ENCODE measurements at regions not wholly inside any gene's neighbourhood (a gene's known extent, or its start where the extent isn't known, plus 50 kb on each side); places are given as distances from the start of the nearest gene placed in this dataset.

DNA sequence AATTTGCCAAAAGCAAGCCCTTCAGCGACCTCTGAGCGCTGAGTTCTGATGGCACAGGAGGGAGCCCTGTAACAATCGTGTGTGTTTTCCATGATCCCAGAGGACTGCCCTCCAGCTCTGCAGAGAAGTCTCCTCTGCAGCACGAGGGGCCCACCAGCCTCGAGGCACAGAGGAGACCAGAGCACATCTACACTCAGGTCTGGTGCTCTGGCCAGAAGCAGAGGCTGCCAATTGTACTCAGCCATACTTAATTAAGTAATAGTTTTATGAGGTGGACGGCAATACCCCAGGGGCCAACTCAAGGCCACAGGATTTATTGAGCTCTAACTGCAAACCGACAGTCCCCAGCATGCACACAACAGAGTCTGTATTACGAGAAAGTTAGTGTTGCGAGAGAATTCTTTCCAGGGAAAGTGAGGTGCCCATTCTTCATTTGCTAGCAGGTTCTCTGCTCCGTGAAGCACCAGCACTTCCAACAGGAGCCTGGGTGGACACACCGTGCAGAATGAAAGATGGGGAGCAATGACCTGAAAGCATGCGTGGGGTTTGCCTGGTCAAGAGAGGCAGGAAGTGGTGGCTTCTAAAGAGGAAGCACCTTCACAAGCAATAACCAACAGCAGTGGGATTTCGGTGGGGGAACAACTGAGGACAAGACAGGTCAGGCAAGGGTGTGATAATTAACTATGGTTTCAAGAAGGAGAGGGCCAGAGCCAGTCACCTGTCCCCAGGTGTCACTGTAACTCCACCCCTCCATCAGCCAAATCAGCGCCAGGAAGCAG, 92.8 kb upstream of the FOXC1 start:
- no peak for DNase-seq

DNA sequence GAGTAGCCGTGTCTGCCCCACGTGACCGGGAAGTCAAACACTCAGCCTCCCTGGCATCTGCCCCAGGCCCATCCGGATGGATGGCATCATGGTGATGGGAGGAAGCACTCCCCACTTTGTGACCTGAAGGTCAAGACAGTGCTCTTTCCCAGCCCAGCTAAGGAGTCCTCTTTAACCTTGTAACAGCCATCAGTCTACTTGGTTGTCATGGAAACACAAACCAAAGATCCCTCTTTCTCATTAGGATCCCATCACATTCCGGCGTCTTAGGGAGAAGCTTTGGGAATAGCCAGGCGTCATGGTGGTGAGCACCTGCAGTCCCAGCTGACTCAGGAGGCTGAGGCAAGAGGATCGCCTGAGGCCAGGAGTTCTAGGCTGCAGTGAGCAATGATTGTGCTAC, 90.9 kb upstream of the FOXC1 start:
- DNase-seq, result no peak

DNA sequence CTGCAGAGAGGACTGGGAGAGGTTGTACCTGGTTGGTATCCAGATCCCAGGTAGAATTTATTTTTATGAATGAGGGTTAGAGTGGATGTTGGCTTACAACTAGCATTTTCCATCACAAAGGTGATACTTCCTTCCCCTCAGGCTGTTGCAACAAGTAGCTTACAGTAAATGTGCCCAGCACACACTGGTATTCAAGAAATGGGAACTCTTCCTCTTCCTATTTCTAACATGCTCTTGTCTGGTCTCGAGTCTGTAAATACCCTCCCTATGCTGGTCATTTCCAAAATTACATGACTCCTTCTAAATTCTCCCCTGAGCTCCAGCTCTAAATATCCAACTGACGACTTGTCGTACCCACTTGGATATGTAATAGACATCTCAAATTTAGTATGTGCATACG, 90.1 kb upstream of the FOXC1 start:
- DNase-seq, result no peak

DNA sequence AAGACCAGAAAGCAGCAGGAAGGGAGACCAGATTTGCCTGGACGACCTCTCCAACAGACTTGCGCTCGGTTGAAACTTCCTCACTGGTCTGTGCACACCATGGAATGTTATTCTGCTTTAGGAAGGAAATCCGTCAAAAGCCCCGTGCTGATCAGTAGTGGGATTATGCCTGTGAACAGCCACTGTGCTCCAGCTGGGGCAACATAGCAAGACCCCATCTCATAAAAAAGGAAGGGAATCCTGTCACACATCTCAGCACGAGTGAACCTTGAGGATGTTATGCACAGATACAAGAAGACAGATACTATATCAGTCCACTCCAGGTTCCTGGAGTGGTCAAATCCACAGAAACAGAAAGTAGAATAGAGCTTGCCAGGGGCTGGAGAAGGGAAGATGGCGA, 86.9 kb upstream of the FOXC1 start:
- no peak for DNase-seq

DNA sequence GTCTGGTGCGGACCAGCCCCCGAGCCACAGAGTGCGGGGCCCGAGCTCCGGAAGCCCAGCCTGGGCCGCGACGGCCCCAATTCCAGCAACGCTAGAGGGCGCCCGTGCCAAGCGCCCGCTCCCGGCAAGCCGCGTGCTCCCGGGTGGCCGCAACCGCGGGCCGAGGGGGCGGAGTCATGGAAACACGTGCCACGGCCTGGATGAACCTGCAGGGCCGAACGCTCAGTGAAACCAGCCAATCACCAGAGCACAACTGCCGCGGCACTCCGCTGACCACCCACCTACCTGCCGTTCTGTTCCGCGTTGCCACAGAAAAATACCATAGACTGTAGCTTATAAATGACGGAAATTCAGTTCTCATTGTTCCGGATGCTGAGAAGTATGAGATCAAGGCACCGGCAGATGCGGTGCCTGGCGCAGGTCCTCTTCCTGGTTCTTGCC, 85.7 kb upstream of the FOXC1 start:
- DNase-seq, result no peak

- DNase-seq, result no peak
Observed at GRCh38 chr6:1525364-1526038, 84.2 kb upstream of the FOXC1 start.

DNA sequence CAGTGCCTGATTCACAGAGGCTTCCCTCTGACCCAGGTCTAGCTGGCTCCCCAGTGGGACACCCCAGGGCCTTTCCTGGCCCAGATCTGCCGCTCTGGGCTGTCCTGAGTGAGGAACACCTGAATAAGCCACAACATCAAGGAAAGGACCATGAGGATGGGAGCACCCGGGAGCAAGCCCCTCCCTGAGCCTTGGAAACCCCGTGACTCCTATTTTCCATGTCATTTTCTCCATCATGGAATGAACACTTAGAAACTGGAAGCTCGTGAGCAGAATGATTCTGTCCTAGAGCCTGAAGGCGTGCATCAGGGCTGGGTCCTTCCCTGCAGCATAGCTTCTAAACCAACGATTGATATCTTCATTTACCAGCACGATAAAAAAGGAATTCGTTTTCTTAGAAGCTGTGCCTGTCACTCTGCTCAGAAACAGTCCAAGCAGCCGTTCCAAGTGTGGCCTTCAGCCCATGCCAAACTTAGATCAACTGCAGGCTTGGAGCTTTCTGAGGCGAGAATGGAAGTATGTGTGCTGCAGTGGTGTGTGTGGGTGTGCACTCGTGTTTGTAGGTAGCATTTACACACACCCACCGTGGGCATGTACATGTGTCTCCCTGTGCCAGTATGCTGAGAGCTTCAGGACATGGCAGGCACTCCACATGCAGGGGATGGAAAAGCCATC, 83.2 kb upstream of the FOXC1 start:
- no peak for DNase-seq

DNA sequence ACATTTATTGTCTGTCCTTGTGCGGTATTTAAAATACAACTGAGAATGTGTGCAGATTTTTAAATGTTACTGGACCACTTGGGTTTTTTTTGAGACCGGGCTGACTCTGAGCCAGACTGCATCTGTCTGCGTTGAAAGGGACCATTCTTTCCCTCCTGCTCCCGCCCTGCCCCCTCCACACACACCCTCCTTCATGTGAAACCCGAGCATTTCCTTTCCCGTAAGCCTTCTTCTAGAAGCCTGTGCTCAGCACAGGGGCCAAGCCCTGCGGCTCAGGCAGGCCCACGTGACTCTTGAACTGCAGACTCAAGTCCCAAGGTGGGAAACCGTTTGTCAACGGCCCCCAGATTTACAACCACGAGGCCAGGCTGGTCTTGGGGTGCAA, 82.7 kb upstream of the FOXC1 start:
- DNase-seq, result no peak

GRCh38 chr6:1535295-1535694, 74.4 kb upstream of the FOXC1 start:
- no peak for DNase-seq

DNA sequence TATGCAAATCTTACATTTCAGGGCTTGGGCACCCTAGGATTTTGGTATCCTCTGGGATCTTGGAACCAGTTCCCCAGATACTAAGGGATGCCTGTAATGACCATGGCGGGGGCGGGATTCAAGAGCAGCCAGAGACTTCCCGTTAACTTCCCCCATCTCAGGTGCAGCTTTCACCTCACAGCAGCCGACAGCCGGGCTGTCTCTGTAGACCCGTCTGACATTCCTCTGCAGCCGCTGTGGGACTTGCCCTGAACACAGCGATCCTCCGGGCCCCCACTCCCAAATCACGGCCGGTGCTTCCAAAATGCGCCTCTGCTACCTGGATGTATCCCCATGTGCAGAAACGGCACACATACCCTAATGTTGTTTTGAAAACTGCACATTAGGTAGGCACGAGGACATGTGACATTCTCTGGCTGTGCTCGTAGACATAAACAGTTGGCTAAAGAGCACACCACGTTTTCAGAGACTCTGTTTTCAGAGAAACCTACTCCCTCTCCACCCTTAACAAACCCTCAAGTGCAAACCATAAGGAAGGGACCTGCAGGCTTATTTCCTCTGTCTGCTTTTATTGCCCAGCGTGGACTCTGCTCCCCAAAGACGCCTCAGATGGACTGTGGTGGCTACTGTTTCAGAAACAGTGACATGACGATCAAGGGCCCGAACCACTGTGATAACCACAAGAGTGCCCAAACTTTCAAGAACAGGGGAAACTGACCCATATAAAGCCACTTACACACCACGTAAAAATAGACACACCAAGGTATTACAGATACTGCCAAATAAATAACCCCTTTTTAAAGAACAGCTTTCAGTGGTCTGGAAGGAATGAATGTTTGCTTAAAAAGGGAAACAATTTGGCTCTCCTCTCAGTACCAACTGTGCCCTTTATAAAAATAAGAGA, 72.9 kb upstream of the FOXC1 start:
- DNase-seq, result no peak

GRCh38 chr6:1538369-1538768, 71.3 kb upstream of the FOXC1 start:
- no peak for DNase-seq

DNA sequence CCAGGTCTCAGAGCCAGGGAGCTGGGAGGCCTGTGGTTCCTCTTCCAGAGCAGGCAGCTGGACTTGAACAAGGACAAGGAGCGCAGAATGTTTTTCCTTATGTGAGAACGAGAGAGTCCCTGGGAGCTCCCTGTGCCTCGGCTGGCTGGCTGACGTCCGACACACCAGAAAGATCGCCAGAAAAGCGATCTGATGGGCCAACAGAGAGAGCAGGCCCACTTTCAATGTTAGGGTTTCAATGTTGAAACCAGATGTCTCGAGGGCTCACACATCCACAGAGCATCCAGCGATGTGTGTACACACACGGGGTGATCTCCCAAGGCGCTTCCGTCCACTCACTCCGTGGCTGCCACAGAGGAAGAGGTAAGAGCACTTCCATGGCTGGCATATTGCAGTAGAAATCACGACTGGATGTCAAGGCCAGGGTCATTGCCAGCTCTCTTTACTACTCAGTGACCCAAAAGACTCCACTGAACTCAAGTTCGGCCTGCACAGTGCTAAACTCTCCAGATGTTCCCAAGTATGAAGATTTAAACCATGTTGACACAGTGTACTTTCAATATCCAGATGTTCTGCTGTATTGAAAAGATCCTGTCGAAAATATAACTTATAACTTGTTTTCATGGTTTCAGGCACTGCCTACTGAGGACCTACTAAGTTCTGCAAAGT, 70.8 kb upstream of the FOXC1 start:
- no peak for DNase-seq

- no peak for DNase-seq
Observed at GRCh38 chr6:1540864-1541521, 68.7 kb upstream of the FOXC1 start.

- DNase-seq, result no peak
Observed at GRCh38 chr6:1542335-1542734, 67.4 kb upstream of the FOXC1 start.

- no peak for DNase-seq
Observed at GRCh38 chr6:1542764-1543163, 67.0 kb upstream of the FOXC1 start.

DNA sequence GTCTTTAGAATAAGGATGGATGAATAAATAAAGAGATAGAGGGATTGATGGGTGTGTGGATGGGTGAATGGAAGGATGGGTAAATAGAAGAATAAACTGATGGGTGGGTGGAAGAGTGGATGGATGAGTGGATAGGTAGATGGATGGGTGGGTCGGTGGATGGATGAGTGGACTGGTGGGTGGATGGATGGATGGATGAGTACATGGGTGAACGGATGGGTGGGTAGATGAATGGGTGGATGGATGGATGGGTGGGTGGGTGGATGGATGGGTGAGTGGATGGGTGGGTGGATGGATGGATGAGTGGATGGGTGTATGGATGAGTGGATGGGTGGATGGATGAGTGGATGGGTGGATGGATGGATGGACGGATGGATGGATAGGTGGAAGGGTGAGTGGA, 65.7 kb upstream of the FOXC1 start:
- no peak for DNase-seq

- no peak for DNase-seq
Observed at GRCh38 chr6:1544603-1545002, 65.1 kb upstream of the FOXC1 start.

DNA sequence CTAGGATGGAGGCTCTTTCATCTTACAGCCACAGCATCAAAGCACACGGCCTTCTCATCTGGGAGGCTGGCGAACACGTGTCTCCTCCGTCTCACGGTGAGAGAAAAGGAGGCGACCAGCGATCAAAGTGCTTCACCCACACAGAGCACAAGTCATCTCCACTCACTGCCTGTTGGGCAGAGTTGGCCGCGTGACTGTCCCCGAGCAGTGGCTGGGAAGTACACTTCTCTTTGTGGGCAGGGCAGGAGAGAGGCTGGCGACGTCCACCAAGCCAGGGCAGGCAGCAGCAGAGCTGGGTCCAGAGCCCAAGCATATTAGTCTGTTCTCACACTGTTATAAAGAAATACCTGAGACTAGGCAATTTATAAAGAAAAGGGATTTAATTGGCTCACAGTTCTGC, 64.1 kb upstream of the FOXC1 start:
- no peak for DNase-seq

- DNase-seq, result no peak
Observed at GRCh38 chr6:1547785-1548184, 61.9 kb upstream of the FOXC1 start.

DNA sequence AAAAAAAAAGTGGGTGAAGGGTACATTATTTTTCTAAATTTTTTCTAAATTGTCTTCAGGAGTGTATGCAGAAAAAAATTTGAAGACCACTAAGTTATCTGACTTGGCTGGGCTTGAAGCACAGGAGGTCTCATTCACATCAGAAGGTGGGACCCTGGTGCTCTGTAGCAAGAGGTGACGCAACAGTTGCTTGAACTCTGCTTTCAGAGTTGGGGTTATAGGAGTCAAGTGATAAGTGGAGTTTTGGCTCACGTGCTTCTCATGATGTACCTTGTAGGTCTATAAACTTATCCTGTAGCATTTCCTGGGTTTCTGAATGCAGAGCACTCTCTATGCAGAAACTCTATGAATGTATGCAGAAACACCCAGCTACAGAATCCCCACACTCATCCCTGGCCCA, 58.5 kb upstream of the FOXC1 start:
- no peak for DNase-seq

- DNase-seq, result no peak
Observed at GRCh38 chr6:1552296-1552761, 57.4 kb upstream of the FOXC1 start.

DNA sequence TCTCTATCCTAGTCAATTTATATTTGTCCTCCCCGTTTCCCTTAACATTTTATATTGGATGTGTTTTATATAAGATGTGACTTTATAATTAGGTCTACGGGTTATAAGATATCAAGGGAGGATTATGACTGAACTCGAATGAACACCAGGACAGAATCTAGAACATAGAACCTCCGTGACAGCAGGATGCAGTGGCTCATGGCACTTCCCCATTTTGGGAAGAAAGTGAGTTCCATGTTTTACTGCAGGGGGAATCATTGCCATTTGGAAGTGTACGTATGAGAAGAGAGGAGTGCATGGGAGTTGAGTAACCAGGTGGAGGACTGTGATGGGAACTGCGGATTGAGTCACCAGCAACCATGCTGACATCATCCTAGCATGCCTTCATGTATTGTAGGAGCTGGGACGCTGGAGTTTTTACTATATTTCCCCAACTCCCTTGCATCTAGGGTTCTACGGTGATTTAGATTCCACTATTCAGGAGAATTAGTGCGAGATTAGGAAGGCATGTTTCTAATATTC, 56.1 kb upstream of the FOXC1 start:
- DNase-seq, result no peak

All from amniotic stem cell (primary cell).